HUES48 (cell line): ENCODE measurements at regions not wholly inside any gene's neighbourhood (a gene's known extent, or its start where the extent isn't known, plus 50 kb on each side); places are given as distances from the start of the nearest gene placed in this dataset.

Experiments
- H3K27ac ChIP-seq: one replicate; pipeline ENCODE4 v1.7.0; 2013; ENCODE audit warnings: low read depth, low read length, inconsistent platforms
- H3K27me3 ChIP-seq: 2 replicates; pipeline ENCODE4 v1.6.1; 2013; ENCODE audit warnings: mild to moderate bottlenecking, low read length; ENCODE audit not compliant: control insufficient read depth, insufficient read depth
- H3K36me3 ChIP-seq: 2 replicates; pipeline ENCODE4 v1.6.1; 2013; ENCODE audit warnings: low read length; ENCODE audit not compliant: control insufficient read depth, insufficient read depth
- H3K4me1 ChIP-seq: 2 replicates; pipeline ENCODE4 v1.6.1; 2013; ENCODE audit warnings: mild to moderate bottlenecking, low read length; ENCODE audit not compliant: control insufficient read depth, insufficient read depth
- H3K4me3 ChIP-seq: 2 replicates; pipeline ENCODE4 v1.5.1; 2013; ENCODE audit warnings: mild to moderate bottlenecking, low read depth, low read length
- H3K9ac ChIP-seq: 2 replicates; pipeline ENCODE4 v1.6.1; 2013; ENCODE audit warnings: mild to moderate bottlenecking, low read depth, low read length, moderate library complexity
- H3K9me3 ChIP-seq: 2 replicates; pipeline ENCODE4 v1.6.1; 2013; ENCODE audit warnings: low read length; ENCODE audit not compliant: control insufficient read depth, insufficient read depth

- Histone ChIP-seq H3K4me1 (no peaks in the 10 kb centered on the region), H3K9ac (no peak overlapping the region), H3K9me3 (no peaks in the 10 kb centered on the region), H3K36me3 (no peaks in the 10 kb centered on the region), H3K27ac (no peak overlapping the region), H3K27me3 (no peaks in the 10 kb centered on the region), H3K4me3 (no peak overlapping the region)
These were observed 51.1 kb upstream of the CRY1 start for GRCh38 chr12:107144441-107144840.

GRCh38 chr12:107144990-107145389 lies 51.6 kb upstream of the CRY1 start:
- H3K9ac ChIP-seq: no peak overlapping the region
- no peaks in the 10 kb centered on the region for H3K36me3 ChIP-seq
- H3K27ac ChIP-seq: no peak overlapping the region
- H3K27me3 ChIP-seq: no peaks in the 10 kb centered on the region
- no peak overlapping the region for H3K4me3 ChIP-seq
- H3K4me1 ChIP-seq: no peaks in the 10 kb centered on the region
- H3K9me3 ChIP-seq: no peaks in the 10 kb centered on the region

- no peak overlapping the region for H3K9ac ChIP-seq
- no peaks in the 10 kb centered on the region for H3K4me1 ChIP-seq
- H3K27me3 ChIP-seq: no peaks in the 10 kb centered on the region
- H3K4me3 ChIP-seq: no peak overlapping the region
- H3K27ac ChIP-seq: no peak overlapping the region
- H3K9me3 ChIP-seq: no peaks in the 10 kb centered on the region
- no peaks in the 10 kb centered on the region for H3K36me3 ChIP-seq
These were observed 52.0 kb upstream of the CRY1 start for GRCh38 chr12:107145397-107145796.

GRCh38 chr12:107148107-107148506 lies 54.8 kb upstream of the CRY1 start:
- Histone ChIP-seq H3K4me3 (no peak overlapping the region), H3K27ac (no peak overlapping the region), H3K36me3 (no peaks in the 10 kb centered on the region), H3K9me3 (peaks cover under 1% of the 10 kb centered on the region; the same call in 1 of the 2 replicates), H3K27me3 (no peaks in the 10 kb centered on the region), H3K9ac (no peak overlapping the region), H3K4me1 (no peaks in the 10 kb centered on the region)

GRCh38 chr12:107152315-107152714 lies 59.0 kb upstream of the CRY1 start:
- H3K9me3 ChIP-seq: peaks cover 2% of the 10 kb centered on the region; the same call in 1 of the 2 replicates
- H3K4me3 ChIP-seq: no peak overlapping the region
- no peaks in the 10 kb centered on the region for H3K4me1 ChIP-seq
- no peak overlapping the region for H3K27ac ChIP-seq
- H3K9ac ChIP-seq: no peak overlapping the region
- no peaks in the 10 kb centered on the region for H3K36me3 ChIP-seq
- no peaks in the 10 kb centered on the region for H3K27me3 ChIP-seq

- Histone ChIP-seq H3K9me3 (no peaks in the 10 kb centered on the region), H3K36me3 (no peaks in the 10 kb centered on the region), H3K27me3 (no peaks in the 10 kb centered on the region; the same call in 1 of the 2 replicates), H3K27ac (no peak overlapping the region), H3K4me1 (no peaks in the 10 kb centered on the region), H3K4me3 (no peak overlapping the region), H3K9ac (no peak overlapping the region)
These were observed 66.1 kb upstream of the CRY1 start for GRCh38 chr12:107159384-107159900.

GRCh38 chr12:107163413-107163812 lies 70.1 kb upstream of the CRY1 start:
- no peak overlapping the region for H3K9ac ChIP-seq
- no peaks in the 10 kb centered on the region for H3K4me1 ChIP-seq
- no peaks in the 10 kb centered on the region for H3K36me3 ChIP-seq
- H3K4me3 ChIP-seq: no peak overlapping the region
- no peaks in the 10 kb centered on the region for H3K9me3 ChIP-seq
- no peak overlapping the region for H3K27ac ChIP-seq
- H3K27me3 ChIP-seq: no peaks in the 10 kb centered on the region; the same call in 1 of the 2 replicates

- no peaks in the 10 kb centered on the region; the same call in 1 of the 2 replicates for H3K27me3 ChIP-seq
- no peak overlapping the region for H3K9ac ChIP-seq
- no peaks in the 10 kb centered on the region for H3K4me1 ChIP-seq
- H3K36me3 ChIP-seq: no peaks in the 10 kb centered on the region
- H3K9me3 ChIP-seq: no peaks in the 10 kb centered on the region
- no peak overlapping the region for H3K4me3 ChIP-seq
- H3K27ac ChIP-seq: no peak overlapping the region
These were observed 71.0 kb upstream of the CRY1 start for GRCh38 chr12:107164392-107164791.

- Histone ChIP-seq H3K4me1 (no peaks in the 10 kb centered on the region), H3K27me3 (no peaks in the 10 kb centered on the region; the same call in 1 of the 2 replicates), H3K9me3 (no peaks in the 10 kb centered on the region), H3K36me3 (no peaks in the 10 kb centered on the region), H3K9ac (no peak overlapping the region), H3K4me3 (no peak overlapping the region), H3K27ac (no peak overlapping the region)
These were observed 72.2 kb upstream of the CRY1 start for GRCh38 chr12:107165581-107165980.

- H3K9ac ChIP-seq: no peak overlapping the region
- H3K36me3 ChIP-seq: no peaks in the 10 kb centered on the region
- no peak overlapping the region for H3K27ac ChIP-seq
- H3K9me3 ChIP-seq: no peaks in the 10 kb centered on the region
- H3K4me1 ChIP-seq: no peaks in the 10 kb centered on the region
- no peaks in the 10 kb centered on the region; the same call in 1 of the 2 replicates for H3K27me3 ChIP-seq
- no peak overlapping the region for H3K4me3 ChIP-seq
These were observed 74.4 kb upstream of the CRY1 start for GRCh38 chr12:107167756-107168155.

GRCh38 chr12:107169200-107169599 lies 75.9 kb upstream of the CRY1 start:
- H3K36me3 ChIP-seq: no peaks in the 10 kb centered on the region
- no peak overlapping the region for H3K9ac ChIP-seq
- no peak overlapping the region for H3K27ac ChIP-seq
- no peak overlapping the region for H3K4me3 ChIP-seq
- H3K27me3 ChIP-seq: no peaks in the 10 kb centered on the region; the same call in 1 of the 2 replicates
- H3K4me1 ChIP-seq: no peaks in the 10 kb centered on the region
- no peaks in the 10 kb centered on the region for H3K9me3 ChIP-seq
